A549 (cell line): ENCODE measurements at regions not wholly inside any gene's neighbourhood (a gene's known extent, or its start where the extent isn't known, plus 50 kb on each side); places are given as distances from the start of the nearest gene placed in this dataset.

Experiments
- CHD2 ChIP-seq: fragments of 150-350 bp; IDR thresholded peaks from 2 replicates; pipeline ENCODE4 v1.6.1; 2014; ENCODE audit warnings: low read length; ENCODE audit not compliant: partially characterized antibody
- CTCF ChIP-seq: fragments of >200 bp; sonication (Bioruptor Twin); formaldehyde crosslinking; IDR thresholded peaks from 3 replicates; pipeline ENCODE4 v1.5.1; 2016
- EHMT2 ChIP-seq: fragments of 200-600 bp; sonication (generic); IDR thresholded peaks from 2 replicates; pipeline ENCODE4 v1.6.1; 2016; ENCODE audit warnings: antibody characterized with exemption, low read depth, mild to moderate bottlenecking, moderate library complexity
- EP300 ChIP-seq, 2 experiments: fragments of >200 bp; sonication (Bioruptor Twin); formaldehyde crosslinking; IDR thresholded peaks; 2 replicates in 1 of 2; 3 replicates in 1 of 2; pipeline ENCODE4 v1.6.1; 2016 to 2017
- FOSB ChIP-seq: fragments of 250-450 bp; sonication (Bioruptor Pico); IDR thresholded peaks from 2 replicates; pipeline ENCODE4 v1.5.0; 2020; ENCODE audit warnings: mild to moderate bottlenecking, moderate library complexity
- HOXB13 ChIP-seq: fragments of 250-450 bp; sonication (Bioruptor Pico); IDR thresholded peaks from 2 replicates; pipeline ENCODE4 v1.5.0; 2020; ENCODE audit warnings: low read depth, mild to moderate bottlenecking, moderate library complexity
- JUNB ChIP-seq: fragments of >200 bp; sonication (Bioruptor Twin); formaldehyde crosslinking; IDR thresholded peaks from 2 replicates; pipeline ENCODE4 v1.6.1; 2016
- MAZ ChIP-seq: fragments of 150-350 bp; IDR thresholded peaks from 2 replicates; pipeline ENCODE4 v1.6.1; 2014; ENCODE audit warnings: antibody characterized with exemption, low read depth, low read length, borderline replicate concordance
- NR3C1 ChIP-seq: fragments of >200 bp; sonication (Bioruptor Twin); formaldehyde crosslinking; IDR thresholded peaks from 3 replicates; pipeline ENCODE4 v1.6.1; 2017
- POLR2A ChIP-seq: IDR thresholded peaks from 2 replicates; pipeline ENCODE4 v1.6.1; 2012; ENCODE audit warnings: mild to moderate bottlenecking, low read length
- POLR2AphosphoS2 ChIP-seq: conservative IDR thresholded peaks from 2 replicates; pipeline ENCODE4 v1.6.1; 2012; ENCODE audit warnings: low read length, improper control_type of control experiment, inconsistent platforms
- TF ChIP-seq, protein P1 (sequence below): IDR thresholded peaks from 2 replicates; pipeline ENCODE4 v1.6.1; 2012
- TF ChIP-seq, protein P2 (sequence below): IDR thresholded peaks from 2 replicates; pipeline ENCODE4 v1.6.1; 2012

DNA sequence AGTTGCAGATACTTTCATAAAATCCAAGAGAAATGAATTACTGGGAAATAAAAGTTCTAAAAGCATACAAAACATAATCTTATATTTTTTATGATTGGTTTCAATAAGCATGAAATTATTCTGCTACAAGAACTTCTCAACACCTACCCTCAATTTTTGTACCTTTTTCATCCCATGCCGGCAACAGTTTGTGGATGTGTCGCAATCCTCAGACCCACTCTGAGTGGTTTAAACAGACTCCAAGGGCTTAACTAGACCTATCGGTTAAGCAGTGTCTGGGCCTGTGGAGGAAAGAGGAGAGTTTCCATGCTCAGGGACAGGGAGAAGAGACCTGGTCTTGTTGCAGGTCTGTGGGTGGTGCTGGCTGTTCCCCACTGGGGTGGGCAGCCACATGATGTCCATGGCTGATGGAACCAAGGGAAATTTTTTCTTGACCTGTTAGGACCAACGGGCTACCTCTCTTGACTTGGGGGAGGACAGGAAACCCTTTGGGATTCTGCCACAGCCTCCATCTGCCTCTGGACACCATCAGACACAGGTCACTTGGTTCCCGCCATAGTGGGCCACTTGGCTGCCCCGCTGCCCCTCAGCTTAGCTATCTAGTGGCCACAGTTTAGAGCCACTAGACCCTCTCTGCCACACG, 81.1 kb upstream of the CLDN14 start:
- TF ChIP-seq CTCF, result no peak
- TF ChIP-seq CHD2, result no peak
- TF ChIP-seq FOSB, result no peak
- TF ChIP-seq POLR2AphosphoS2, result no peak
- TF ChIP-seq HOXB13 (CRISPR knock-in tag), result no peak
- TF ChIP-seq, protein P1, sequence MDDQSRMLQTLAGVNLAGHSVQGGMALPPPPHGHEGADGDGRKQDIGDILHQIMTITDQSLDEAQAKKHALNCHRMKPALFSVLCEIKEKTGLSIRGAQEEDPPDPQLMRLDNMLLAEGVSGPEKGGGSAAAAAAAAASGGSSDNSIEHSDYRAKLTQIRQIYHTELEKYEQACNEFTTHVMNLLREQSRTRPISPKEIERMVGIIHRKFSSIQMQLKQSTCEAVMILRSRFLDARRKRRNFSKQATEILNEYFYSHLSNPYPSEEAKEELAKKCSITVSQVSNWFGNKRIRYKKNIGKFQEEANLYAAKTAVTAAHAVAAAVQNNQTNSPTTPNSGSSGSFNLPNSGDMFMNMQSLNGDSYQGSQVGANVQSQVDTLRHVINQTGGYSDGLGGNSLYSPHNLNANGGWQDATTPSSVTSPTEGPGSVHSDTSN, result no peak
- no peak for TF ChIP-seq EP300 (IDR thresholded peaks at IDR 0.05)
- TF ChIP-seq POLR2A, result no peak
- no peak for TF ChIP-seq NR3C1
- TF ChIP-seq JUNB, result no peak
- TF ChIP-seq EHMT2, result no peak
- TF ChIP-seq, protein P2, sequence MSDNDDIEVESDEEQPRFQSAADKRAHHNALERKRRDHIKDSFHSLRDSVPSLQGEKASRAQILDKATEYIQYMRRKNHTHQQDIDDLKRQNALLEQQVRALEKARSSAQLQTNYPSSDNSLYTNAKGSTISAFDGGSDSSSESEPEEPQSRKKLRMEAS, result no peak
- TF ChIP-seq MAZ, result no peak
